CD14-positive monocyte (primary cell): ENCODE measurements at regions not wholly inside any gene's neighbourhood (a gene's known extent, or its start where the extent isn't known, plus 50 kb on each side); places are given as distances from the start of the nearest gene placed in this dataset.

Source experiments
- DNase-seq, 3 donors: peaks; one replicate each; pipeline ENCODE4 v3.0.0-alpha.2; 2011 to 2022
- H2AFZ ChIP-seq: 2 replicates; pipeline ENCODE4 v1.6.0; 2012; ENCODE audit warnings: mild to moderate bottlenecking, low read depth, low read length, inconsistent platforms; ENCODE audit not compliant: insufficient read depth, poor library complexity, severe bottlenecking
- H3K27ac ChIP-seq, 2 donors: 1 replicate in 1 of 2; 2 replicates in 1 of 2; pipeline ENCODE4 v1.5.1; 2012 to 2013; ENCODE audit warnings: low read length in 2 of 2, control low read depth in 1 of 2, inconsistent platforms in 1 of 2, low read depth in 1 of 2, mild to moderate bottlenecking in 1 of 2
- H3K27me3 ChIP-seq, 2 donors: one replicate each; pipeline versions ENCODE4 v1.6.0 to v1.6.1; 2011 to 2013; ENCODE audit warnings: low read length in 2 of 2; ENCODE audit not compliant: control insufficient read depth in 2 of 2, insufficient read depth in 2 of 2
- H3K36me3 ChIP-seq, 2 donors: replicated peaks in 1 of 2; 1 replicate in 1 of 2; 2 replicates in 1 of 2; pipeline versions ENCODE4 v1.5.1 to v1.6.1; 2012 to 2013; ENCODE audit warnings: low read length in 2 of 2, control low read depth in 1 of 2, inconsistent platforms in 1 of 2, mild to moderate bottlenecking in 1 of 2; ENCODE audit not compliant: insufficient read depth in 2 of 2, control insufficient read depth in 1 of 2
- H3K4me1 ChIP-seq, 2 donors: 1 replicate in 1 of 2; 2 replicates in 1 of 2; pipeline versions ENCODE4 v1.5.1 to v1.6.1; 2012 to 2013; ENCODE audit warnings: low read length in 2 of 2, control low read depth in 1 of 2, inconsistent platforms in 1 of 2, mild to moderate bottlenecking in 1 of 2, moderate library complexity in 1 of 2; ENCODE audit not compliant: insufficient read depth in 2 of 2, control insufficient read depth in 1 of 2
- H3K4me2 ChIP-seq: replicated peaks from 2 replicates; pipeline ENCODE3; 2012; ENCODE audit warnings: low read length, moderate library complexity, mild to moderate bottlenecking; ENCODE audit not compliant: poor library complexity, severe bottlenecking; ENCODE audit errors: extremely low read depth
- H3K4me3 ChIP-seq, 3 experiments: fragments of 200-600 bp in 1 of 3; sonication (generic) in 1 of 3; replicated peaks in 1 of 3; 1 replicate in 2 of 3; 2 replicates in 1 of 3; pipeline ENCODE4 v1.5.1; 2011 to 2013; ENCODE audit warnings: low read length in 3 of 3, mild to moderate bottlenecking in 3 of 3, control low read depth in 2 of 3, low read depth in 2 of 3, inconsistent platforms in 1 of 3, moderate library complexity in 1 of 3
- H3K79me2 ChIP-seq: 2 replicates; pipeline ENCODE4 v1.6.0; 2012; ENCODE audit warnings: mild to moderate bottlenecking, control low read depth, inconsistent platforms, low read length, moderate library complexity; ENCODE audit not compliant: insufficient read depth
- H3K9ac ChIP-seq: 2 replicates; pipeline ENCODE4 v1.6.0; 2017; ENCODE audit warnings: low read length, mild to moderate bottlenecking; ENCODE audit not compliant: insufficient read depth, poor library complexity, severe bottlenecking
- H3K9me3 ChIP-seq, 2 donors: replicated peaks in 1 of 2; 1 replicate in 1 of 2; 2 replicates in 1 of 2; pipeline versions ENCODE4 v1.5.1 to v1.6.1; 2012 to 2013; ENCODE audit warnings: low read length in 2 of 2, control low read depth in 1 of 2; ENCODE audit not compliant: control insufficient read depth in 1 of 2, insufficient read depth in 1 of 2
- H4K20me1 ChIP-seq: 2 replicates; pipeline ENCODE4 v1.6.0; 2012; ENCODE audit warnings: mild to moderate bottlenecking, low read length, control low read depth, moderate library complexity; ENCODE audit not compliant: insufficient read depth
- H3K27ac Mint-ChIP-seq, 7 donors: one replicate each; pipeline ENCODE4 v1.8.0; 2020; ENCODE audit warnings: mild to moderate bottlenecking in 7 of 7, mixed read lengths in 7 of 7, moderate library complexity in 6 of 7, inconsistent platforms in 2 of 7
- H3K27me3 Mint-ChIP-seq, 3 donors: one replicate each; pipeline ENCODE4 v1.8.0; 2021 to 2022; ENCODE audit warnings: low read depth in 3 of 3, mild to moderate bottlenecking in 3 of 3, mixed read lengths in 3 of 3, moderate library complexity in 3 of 3, inconsistent platforms in 1 of 3
- H3K36me3 Mint-ChIP-seq, 2 donors: one replicate each; pipeline ENCODE4 v1.8.0; 2020; ENCODE audit warnings: mixed read lengths in 2 of 2, inconsistent platforms in 1 of 2, mild to moderate bottlenecking in 1 of 2
- H3K4me1 Mint-ChIP-seq: one replicate; pipeline ENCODE4 v1.8.0; 2020; ENCODE audit warnings: mild to moderate bottlenecking, mixed read lengths
- H3K4me3 Mint-ChIP-seq, 2 donors: one replicate each; pipeline ENCODE4 v1.8.0; 2020; ENCODE audit warnings: mild to moderate bottlenecking in 2 of 2, mixed read lengths in 2 of 2, moderate library complexity in 1 of 2
- H3K9me3 Mint-ChIP-seq, 7 donors: one replicate each; pipeline ENCODE4 v1.8.0; 2020 to 2022; ENCODE audit warnings: mixed read lengths in 7 of 7, mild to moderate bottlenecking in 6 of 7, moderate library complexity in 6 of 7, inconsistent platforms in 2 of 7
- WGBS: methylation state at CpG from one replicate; pipeline ENCODE4 v1.1.5; 2013; ENCODE audit warnings: missing lambda C conversion rate; ENCODE audit not compliant: insufficient coverage; 5-methylcytosine and 5-hydroxymethylcytosine counted together
- intact Hi-C, 2 donors: fragments of 100-400 bp; cut with micrococcal nuclease; formaldehyde crosslinking; loops; one replicate each; pipeline versions ENCODE4 v1.15.0 to v1.15.1; 2023
- TF ChIP-seq, protein P1 (sequence below): fragments of 200-600 bp; IDR thresholded peaks from one replicate; pipeline ENCODE4 v1.8.0; 2022; ENCODE audit warnings: antibody characterized with exemption, mild to moderate bottlenecking

DNA sequence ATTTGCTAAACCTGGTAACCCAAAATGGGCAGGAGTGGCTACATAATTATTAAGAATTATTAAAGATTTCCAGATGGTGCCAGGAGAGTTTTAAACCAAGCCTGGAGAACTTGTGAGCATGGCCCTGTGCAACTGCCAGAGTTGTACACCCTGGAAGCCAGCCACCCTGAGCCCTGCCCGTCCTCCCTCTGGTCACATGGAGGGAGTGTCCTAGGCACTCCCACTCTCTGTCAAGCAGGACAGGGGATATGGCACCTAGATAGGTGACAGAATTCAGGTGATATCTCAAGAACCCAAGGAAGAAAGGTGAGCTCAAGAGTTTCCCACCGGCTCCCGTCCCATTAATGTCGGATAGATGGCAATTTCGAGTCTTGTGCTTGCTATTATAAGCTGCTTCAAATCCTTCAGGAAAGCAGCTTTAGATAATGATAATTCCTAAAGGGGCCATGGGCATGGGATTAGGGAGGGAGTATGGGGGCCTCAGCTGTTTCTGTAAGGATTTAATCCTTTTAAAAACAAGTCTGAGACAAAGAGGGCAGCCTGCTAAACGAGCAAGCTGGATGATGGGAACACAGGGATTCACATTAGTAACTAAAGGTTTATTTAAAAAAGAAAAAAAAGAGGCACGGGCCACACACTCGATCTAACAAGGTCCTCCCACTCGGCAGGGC lies 169.1 kb downstream of the BMP7 start:
- Histone ChIP-seq H3K27me3 (no peaks in the 10 kb centered on the region), H3K4me2 (no peak overlapping the region), H3K79me2 (no peaks in the 10 kb centered on the region), H2AFZ (no peak overlapping the region), H3K9me3 (no peaks in the 10 kb centered on the region), H3K4me1 (no peaks in the 10 kb centered on the region), H4K20me1 (no peaks in the 10 kb centered on the region), H3K9ac (no peak overlapping the region), H3K27ac (no peak overlapping the region), H3K4me3 (no peak overlapping the region), H3K36me3 (no peaks in the 10 kb centered on the region)
- no peak for DNase-seq
- intact Hi-C loops = no loop called here
- H3K27ac Mint-ChIP-seq = no peak overlapping the region
- WGBS = 89% methylated on average over 5 of the region's 9 CpGs
- H3K36me3 Mint-ChIP-seq = no peaks in the 10 kb centered on the region
- peaks cover 0 to 10% (median 0%) of the 10 kb centered on the region in 7 donors for H3K9me3 Mint-ChIP-seq
- TF ChIP-seq, protein P1, sequence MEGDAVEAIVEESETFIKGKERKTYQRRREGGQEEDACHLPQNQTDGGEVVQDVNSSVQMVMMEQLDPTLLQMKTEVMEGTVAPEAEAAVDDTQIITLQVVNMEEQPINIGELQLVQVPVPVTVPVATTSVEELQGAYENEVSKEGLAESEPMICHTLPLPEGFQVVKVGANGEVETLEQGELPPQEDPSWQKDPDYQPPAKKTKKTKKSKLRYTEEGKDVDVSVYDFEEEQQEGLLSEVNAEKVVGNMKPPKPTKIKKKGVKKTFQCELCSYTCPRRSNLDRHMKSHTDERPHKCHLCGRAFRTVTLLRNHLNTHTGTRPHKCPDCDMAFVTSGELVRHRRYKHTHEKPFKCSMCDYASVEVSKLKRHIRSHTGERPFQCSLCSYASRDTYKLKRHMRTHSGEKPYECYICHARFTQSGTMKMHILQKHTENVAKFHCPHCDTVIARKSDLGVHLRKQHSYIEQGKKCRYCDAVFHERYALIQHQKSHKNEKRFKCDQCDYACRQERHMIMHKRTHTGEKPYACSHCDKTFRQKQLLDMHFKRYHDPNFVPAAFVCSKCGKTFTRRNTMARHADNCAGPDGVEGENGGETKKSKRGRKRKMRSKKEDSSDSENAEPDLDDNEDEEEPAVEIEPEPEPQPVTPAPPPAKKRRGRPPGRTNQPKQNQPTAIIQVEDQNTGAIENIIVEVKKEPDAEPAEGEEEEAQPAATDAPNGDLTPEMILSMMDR = no peak
- no peaks in the 10 kb centered on the region for H3K4me1 Mint-ChIP-seq
- H3K4me3 Mint-ChIP-seq = no peak overlapping the region
- peaks cover 2 to 6% (median 5%) of the 10 kb centered on the region in 3 donors for H3K27me3 Mint-ChIP-seq

DNA sequence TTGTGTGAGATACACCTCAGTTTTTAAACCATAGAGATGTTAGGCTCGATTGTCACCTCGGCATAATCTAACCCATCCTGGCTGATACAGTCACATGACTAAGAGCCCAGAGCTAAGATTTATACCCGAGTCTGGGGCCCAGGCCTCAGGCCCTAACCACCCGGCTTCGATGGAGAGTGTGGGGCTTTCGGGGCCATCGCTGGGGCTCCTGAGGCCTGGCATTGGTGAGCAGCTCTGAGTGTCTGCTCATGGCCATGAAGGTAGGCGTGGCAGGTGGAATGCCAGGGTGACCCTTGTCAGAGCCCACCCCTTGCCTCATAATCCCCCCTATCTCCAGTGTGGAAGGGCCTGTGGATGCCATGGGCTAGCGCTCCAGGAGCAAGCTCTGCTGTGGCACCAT lies 164.3 kb downstream of the BMP7 start:
- H3K27me3 ChIP-seq = no peaks in the 10 kb centered on the region
- no peaks in the 10 kb centered on the region for H4K20me1 ChIP-seq
- peaks cover 0 to 3% of the 10 kb centered on the region in 2 donors for H3K9me3 ChIP-seq
- Mint-ChIP-seq H3K4me1 (no peaks in the 10 kb centered on the region), H3K4me3 (no peak overlapping the region), H3K27ac (no peak overlapping the region), H3K9me3 (peaks cover 0 to 8% (median 3%) of the 10 kb centered on the region in 7 donors), H3K27me3 (peaks cover 4 to 6% (median 4%) of the 10 kb centered on the region in 3 donors), H3K36me3 (no peaks in the 10 kb centered on the region)
- intact Hi-C loops = no loop called here
- no peak overlapping the region for H2AFZ ChIP-seq
- H3K4me3 ChIP-seq = no peak overlapping the region
- H3K36me3 ChIP-seq = no peaks in the 10 kb centered on the region
- no peaks in the 10 kb centered on the region for H3K4me1 ChIP-seq
- no peak overlapping the region for H3K27ac ChIP-seq
- H3K79me2 ChIP-seq = no peaks in the 10 kb centered on the region
- TF ChIP-seq, protein P1 = no peak
- H3K4me2 ChIP-seq = no peak overlapping the region
- no peak overlapping the region for H3K9ac ChIP-seq
- DNase-seq = no peak
- 88% methylated on average over 7 of the region's 9 CpGs for WGBS
